ENCODE measurements at regions not wholly inside any gene's neighbourhood (a gene's known extent, or its start where the extent isn't known, plus 50 kb on each side); places are given as distances from the start of the nearest gene placed in this dataset.

- peaks cover 6% of the 10 kb centered on the region for H3K9me3 ChIP-seq (ENCODE audit: control insufficient read depth, low read length)
- H3K79me1 ChIP-seq (replicated peaks; ENCODE audit: low read length, poor library complexity, severe bottlenecking): no peaks in the 10 kb centered on the region
- H2AK5ac ChIP-seq (ENCODE audit: low read length, severe bottlenecking): peak overlapping the region; percentile 20
- H4K91ac ChIP-seq (ENCODE audit: low read length): no peak overlapping the region
- no peak overlapping the region for H3K4ac ChIP-seq (ENCODE audit: low read depth in 1 of 2, low read length in 2 of 2)
- no peak overlapping the region for H2BK5ac ChIP-seq (ENCODE audit: low read depth, low read length, poor library complexity, severe bottlenecking)
- no peak overlapping the region for H3K4me3 ChIP-seq (ENCODE audit: insufficient read depth in 1 of 2, low read depth in 1 of 2, low read length in 2 of 2)
- no peak overlapping the region for H2AFZ ChIP-seq (ENCODE audit: low read depth, low read length)
- H3K27me3 ChIP-seq (ENCODE audit: control insufficient read depth in 1 of 2, insufficient read depth in 1 of 2, low read length in 2 of 2): no peaks in the 10 kb centered on the region
- peaks cover 3% of the 10 kb centered on the region for H3K4me1 ChIP-seq (ENCODE audit: control insufficient read depth, insufficient read depth, low read depth, low read length)
- no peak overlapping the region for H2BK120ac ChIP-seq (ENCODE audit: low read depth, low read length)
- H3K27ac ChIP-seq (ENCODE audit: low read length, poor library complexity, severe bottlenecking): no peak overlapping the region
- no peak for DNase-seq
- WGBS: 100% methylated on average over 1 of the region's 2 CpGs
- no peak overlapping the region for H3K18ac ChIP-seq (ENCODE audit: low read depth in 1 of 2, low read length in 2 of 2)
- H3K4me2 ChIP-seq (ENCODE audit: low read length, poor library complexity, severe bottlenecking): no peak overlapping the region
- peak overlapping the region; percentile 8 to 69 for H2BK12ac ChIP-seq (ENCODE audit: low read length in 2 of 2)
- H4K8ac ChIP-seq (ENCODE audit: low read length): no peak overlapping the region
- H3K9ac ChIP-seq (ENCODE audit: low read length): no peak overlapping the region
- no peaks in the 10 kb centered on the region for H3K36me3 ChIP-seq (ENCODE audit: control insufficient read depth in 1 of 2, insufficient read depth in 2 of 2, low read depth in 1 of 2, low read length in 2 of 2)
- H2BK15ac ChIP-seq (ENCODE audit: low read depth, poor library complexity, severe bottlenecking): no peak overlapping the region
- H3K23ac ChIP-seq (ENCODE audit: low read length in 2 of 2): no peak overlapping the region
- no peak overlapping the region for H3K14ac ChIP-seq (ENCODE audit: low read length in 2 of 2)
Observed at GRCh38 chr9:16025627-16026026, 472.8 kb downstream of the CCDC171 start.

- Histone ChIP-seq H3K14ac (ENCODE audit: low read length in 2 of 2) (no peak overlapping the region), H2AFZ (ENCODE audit: low read depth, low read length) (no peak overlapping the region), H2AK5ac (ENCODE audit: low read length, severe bottlenecking) (peak overlapping the region; percentile 79), H3K23ac (ENCODE audit: low read length in 2 of 2) (no peak overlapping the region), H3K9me3 (ENCODE audit: control insufficient read depth, low read length) (peaks cover 6% of the 10 kb centered on the region), H3K4me2 (ENCODE audit: low read length, poor library complexity, severe bottlenecking) (no peak overlapping the region), H3K4me3 (ENCODE audit: insufficient read depth in 1 of 2, low read depth in 1 of 2, low read length in 2 of 2) (no peak overlapping the region), H3K9ac (ENCODE audit: low read length) (no peak overlapping the region), H2BK120ac (ENCODE audit: low read depth, low read length) (no peak overlapping the region), H3K4me1 (ENCODE audit: control insufficient read depth, insufficient read depth, low read depth, low read length) (peaks cover 7% of the 10 kb centered on the region), H2BK12ac (ENCODE audit: low read length in 2 of 2) (no peak overlapping the region), H3K4ac (ENCODE audit: low read depth in 1 of 2, low read length in 2 of 2) (no peak overlapping the region), H3K36me3 (ENCODE audit: control insufficient read depth in 1 of 2, insufficient read depth in 2 of 2, low read depth in 1 of 2, low read length in 2 of 2) (no peaks in the 10 kb centered on the region), H2BK15ac (ENCODE audit: low read depth, poor library complexity, severe bottlenecking) (no peak overlapping the region), H4K91ac (ENCODE audit: low read length) (no peak overlapping the region), H3K18ac (ENCODE audit: low read depth in 1 of 2, low read length in 2 of 2) (no peak overlapping the region), H3K27ac (ENCODE audit: low read length, poor library complexity, severe bottlenecking) (no peak overlapping the region), H3K79me1 (replicated peaks; ENCODE audit: low read length, poor library complexity, severe bottlenecking) (no peaks in the 10 kb centered on the region), H3K27me3 (ENCODE audit: control insufficient read depth in 1 of 2, insufficient read depth in 1 of 2, low read length in 2 of 2) (no peaks in the 10 kb centered on the region), H4K8ac (ENCODE audit: low read length) (no peak overlapping the region), H2BK5ac (ENCODE audit: low read depth, low read length, poor library complexity, severe bottlenecking) (no peak overlapping the region)
- DNase-seq: peak; percentile 30
- WGBS: 58% methylated on average over 1 of the region's 2 CpGs
Observed at GRCh38 chr9:16026886-16027285, 474.0 kb downstream of the CCDC171 start.

DNA sequence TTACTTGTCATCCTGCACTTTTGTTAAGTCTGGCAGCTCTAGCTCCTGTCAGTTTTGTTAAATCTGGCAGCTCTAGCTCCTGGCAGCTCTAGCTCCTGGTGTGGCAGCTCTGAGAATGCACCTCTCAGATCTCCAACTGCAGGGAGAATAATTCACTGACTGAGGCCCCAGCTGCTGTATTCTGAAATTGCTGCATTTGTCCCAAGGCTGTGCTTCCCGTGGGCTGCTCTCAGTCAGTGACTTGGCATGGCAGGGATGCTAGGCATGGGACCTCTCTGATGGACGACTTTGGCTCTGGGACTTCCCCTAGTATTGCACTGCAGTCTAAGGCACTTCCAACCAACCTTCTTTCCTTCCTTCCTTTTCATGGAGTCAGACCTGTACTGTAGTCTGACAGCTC is 475.7 kb downstream of the CCDC171 start:
- H4K8ac ChIP-seq (ENCODE audit: low read length): no peak overlapping the region
- H2AFZ ChIP-seq (ENCODE audit: low read depth, low read length): no peak overlapping the region
- H2BK12ac ChIP-seq (ENCODE audit: low read length in 2 of 2): peak overlapping the region in 1 of 2 experiments; percentile 49
- H3K14ac ChIP-seq (ENCODE audit: low read length in 2 of 2): no peak overlapping the region
- no peaks in the 10 kb centered on the region for H3K27me3 ChIP-seq (ENCODE audit: control insufficient read depth in 1 of 2, insufficient read depth in 1 of 2, low read length in 2 of 2)
- H3K9ac ChIP-seq (ENCODE audit: low read length): no peak overlapping the region
- H3K9me3 ChIP-seq (ENCODE audit: control insufficient read depth, low read length): peaks cover 6% of the 10 kb centered on the region
- H2BK120ac ChIP-seq (ENCODE audit: low read depth, low read length): peak overlapping the region; percentile 42
- no peak overlapping the region for H2BK15ac ChIP-seq (ENCODE audit: low read depth, poor library complexity, severe bottlenecking)
- peak overlapping the region; percentile 68 for H3K27ac ChIP-seq (ENCODE audit: low read length, poor library complexity, severe bottlenecking)
- H3K18ac ChIP-seq (ENCODE audit: low read depth in 1 of 2, low read length in 2 of 2): peak overlapping the region; percentile 26 to 42
- peak overlapping the region; percentile 70 for H2BK5ac ChIP-seq (ENCODE audit: low read depth, low read length, poor library complexity, severe bottlenecking)
- no peak overlapping the region for H3K4me2 ChIP-seq (ENCODE audit: low read length, poor library complexity, severe bottlenecking)
- no peak overlapping the region for H3K4me3 ChIP-seq (ENCODE audit: insufficient read depth in 1 of 2, low read depth in 1 of 2, low read length in 2 of 2)
- H3K79me1 ChIP-seq (replicated peaks; ENCODE audit: low read length, poor library complexity, severe bottlenecking): no peaks in the 10 kb centered on the region
- peak overlapping the region; percentile 88 for H2AK5ac ChIP-seq (ENCODE audit: low read length, severe bottlenecking)
- no peak overlapping the region for H3K23ac ChIP-seq (ENCODE audit: low read length in 2 of 2)
- H4K91ac ChIP-seq (ENCODE audit: low read length): peak overlapping the region; percentile 52
- H3K4me1 ChIP-seq (ENCODE audit: control insufficient read depth, insufficient read depth, low read depth, low read length): peaks cover 13% of the 10 kb centered on the region
- no peak overlapping the region for H3K4ac ChIP-seq (ENCODE audit: low read depth in 1 of 2, low read length in 2 of 2)
- WGBS: 80% methylated on average over 2 of the region's 2 CpGs
- H3K36me3 ChIP-seq (ENCODE audit: control insufficient read depth in 1 of 2, insufficient read depth in 2 of 2, low read depth in 1 of 2, low read length in 2 of 2): no peaks in the 10 kb centered on the region
- DNase-seq: peak; percentile 51

- Histone ChIP-seq H3K36me3 (ENCODE audit: control insufficient read depth in 1 of 2, insufficient read depth in 2 of 2, low read depth in 1 of 2, low read length in 2 of 2) (no peaks in the 10 kb centered on the region), H3K14ac (ENCODE audit: low read length in 2 of 2) (no peak overlapping the region), H3K23ac (ENCODE audit: low read length in 2 of 2) (no peak overlapping the region), H3K9me3 (ENCODE audit: control insufficient read depth, low read length) (peaks cover 6% of the 10 kb centered on the region), H2BK15ac (ENCODE audit: low read depth, poor library complexity, severe bottlenecking) (no peak overlapping the region), H3K9ac (ENCODE audit: low read length) (no peak overlapping the region), H3K79me1 (replicated peaks; ENCODE audit: low read length, poor library complexity, severe bottlenecking) (no peaks in the 10 kb centered on the region), H3K4me2 (ENCODE audit: low read length, poor library complexity, severe bottlenecking) (no peak overlapping the region), H2BK120ac (ENCODE audit: low read depth, low read length) (no peak overlapping the region), H2AK5ac (ENCODE audit: low read length, severe bottlenecking) (peak overlapping the region; percentile 88), H2BK12ac (ENCODE audit: low read length in 2 of 2) (peak overlapping the region in 1 of 2 experiments; percentile 49), H2BK5ac (ENCODE audit: low read depth, low read length, poor library complexity, severe bottlenecking) (peak overlapping the region; percentile 70), H3K4me1 (ENCODE audit: control insufficient read depth, insufficient read depth, low read depth, low read length) (peaks cover 13% of the 10 kb centered on the region), H3K27ac (ENCODE audit: low read length, poor library complexity, severe bottlenecking) (peak overlapping the region; percentile 68), H4K8ac (ENCODE audit: low read length) (no peak overlapping the region), H3K27me3 (ENCODE audit: control insufficient read depth in 1 of 2, insufficient read depth in 1 of 2, low read length in 2 of 2) (no peaks in the 10 kb centered on the region), H3K18ac (ENCODE audit: low read depth in 1 of 2, low read length in 2 of 2) (peak overlapping the region in 1 of 2 experiments; percentile 26), H3K4ac (ENCODE audit: low read depth in 1 of 2, low read length in 2 of 2) (no peak overlapping the region), H4K91ac (ENCODE audit: low read length) (no peak overlapping the region), H3K4me3 (ENCODE audit: insufficient read depth in 1 of 2, low read depth in 1 of 2, low read length in 2 of 2) (no peak overlapping the region), H2AFZ (ENCODE audit: low read depth, low read length) (no peak overlapping the region)
- DNase-seq: peak; percentile 27
- 83% methylated on average over 6 of the region's 7 CpGs for WGBS
Observed at GRCh38 chr9:16029046-16029615, 476.3 kb downstream of the CCDC171 start.
